Memory B cell (primary cell): ENCODE measurements at regions not wholly inside any gene's neighbourhood (a gene's known extent, or its start where the extent isn't known, plus 50 kb on each side); places are given as distances from the start of the nearest gene placed in this dataset.
A peak's percentile ranks its signal among the peaks of the same experiment; 100 is the strongest.

Experiments
- ATAC-seq: fragments of 150-1000 bp; cut with Tn5 transposase; 2 replicates; pipeline ENCODE4 v1.10.0; 2021; ENCODE audit warnings: low read depth, mild to moderate bottlenecking, moderate library complexity
- DNase-seq, 2 donors: peaks; one replicate each; pipeline ENCODE4 v3.0.0; 2022; ENCODE audit warnings: low spot score in 2 of 2
- H3K27ac Mint-ChIP-seq: one replicate; pipeline ENCODE4 v1.8.0; 2022; ENCODE audit warnings: mild to moderate bottlenecking, moderate library complexity, mixed read lengths
- H3K27me3 Mint-ChIP-seq: one replicate; pipeline ENCODE4 v1.8.0; 2022; ENCODE audit warnings: mixed read lengths
- H3K36me3 Mint-ChIP-seq: one replicate; pipeline ENCODE4 v1.8.0; 2022; ENCODE audit warnings: mild to moderate bottlenecking, mixed read lengths
- H3K4me1 Mint-ChIP-seq: one replicate; pipeline ENCODE4 v1.8.0; 2022; ENCODE audit warnings: mixed read lengths
- H3K4me3 Mint-ChIP-seq: one replicate; pipeline ENCODE4 v1.8.0; 2022; ENCODE audit warnings: mild to moderate bottlenecking, moderate library complexity, mixed read lengths
- H3K9me3 Mint-ChIP-seq: one replicate; pipeline ENCODE4 v1.8.0; 2022; ENCODE audit warnings: mixed read lengths

DNA sequence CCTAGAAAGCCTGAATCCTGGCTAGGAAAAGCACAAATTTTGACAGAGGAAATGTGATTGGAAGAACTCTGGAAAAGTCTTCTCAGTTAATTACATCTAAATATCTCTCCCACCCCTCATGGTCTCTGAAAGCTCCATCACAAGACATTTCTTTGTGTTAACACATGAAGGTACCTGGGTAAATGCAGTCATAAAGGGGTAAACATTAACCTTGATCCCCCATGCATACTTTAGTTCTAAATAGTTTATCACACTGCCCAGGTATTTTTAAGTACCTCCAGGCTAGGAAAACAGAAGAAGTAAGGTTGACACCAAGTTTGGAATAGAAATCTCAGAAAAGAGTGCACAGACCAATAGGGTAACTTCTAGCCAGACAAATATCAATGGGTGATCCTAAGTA, 334.5 kb downstream of the PIK3R1 start:
- H3K27ac Mint-ChIP-seq = no peak overlapping the region
- no peak for DNase-seq
- no peak for ATAC-seq
- H3K4me3 Mint-ChIP-seq = no peak overlapping the region
- H3K4me1 Mint-ChIP-seq = no peaks in the 10 kb centered on the region
- H3K27me3 Mint-ChIP-seq = no peaks in the 10 kb centered on the region
- no peaks in the 10 kb centered on the region for H3K36me3 Mint-ChIP-seq
- H3K9me3 Mint-ChIP-seq = no peaks in the 10 kb centered on the region

- Mint-ChIP-seq H3K27me3 (no peaks in the 10 kb centered on the region), H3K9me3 (no peaks in the 10 kb centered on the region), H3K27ac (no peak overlapping the region), H3K4me1 (peaks cover 2% of the 10 kb centered on the region), H3K4me3 (no peak overlapping the region), H3K36me3 (no peaks in the 10 kb centered on the region)
- ATAC-seq = no peak
- no peak for DNase-seq
Observed at GRCh38 chr5:68551436-68551835, 335.9 kb downstream of the PIK3R1 start.

DNA sequence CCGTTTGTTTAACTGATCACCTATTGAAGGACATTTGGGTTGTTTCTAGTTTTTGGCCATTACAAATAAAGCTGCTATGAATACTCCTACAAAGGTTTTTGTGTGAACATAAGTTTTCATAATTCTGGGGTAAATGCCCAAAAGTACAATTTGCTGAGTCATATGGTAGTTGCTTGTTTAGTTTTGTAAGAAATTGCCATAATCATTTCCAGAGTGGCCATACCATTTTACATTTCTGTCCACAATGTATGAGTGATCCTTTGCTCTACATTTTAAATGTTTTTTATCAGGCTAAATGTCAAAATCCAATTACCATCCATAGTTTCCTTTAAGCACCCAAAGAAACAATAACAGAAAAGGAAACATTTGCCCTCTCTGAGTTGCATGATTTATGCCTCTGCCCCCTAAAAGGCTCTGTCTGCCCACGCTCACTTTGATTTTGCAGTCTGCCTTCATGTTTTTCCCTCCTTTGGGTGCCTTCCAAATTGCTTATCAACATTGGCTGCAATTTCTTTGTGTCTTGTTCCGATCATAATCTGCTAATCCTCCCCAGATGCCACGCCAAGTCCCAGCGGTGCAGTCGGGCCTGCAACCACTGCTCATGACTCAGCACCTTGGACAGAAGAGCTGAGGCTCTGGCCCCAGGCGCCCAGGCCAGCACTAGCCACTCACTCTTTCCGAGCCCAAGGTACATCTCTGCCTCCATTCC, 339.2 kb downstream of the PIK3R1 start:
- no peak overlapping the region for H3K4me3 Mint-ChIP-seq
- no peaks in the 10 kb centered on the region for H3K27me3 Mint-ChIP-seq
- no peak for DNase-seq
- H3K4me1 Mint-ChIP-seq = peaks cover 2% of the 10 kb centered on the region
- H3K9me3 Mint-ChIP-seq = no peaks in the 10 kb centered on the region
- no peak overlapping the region for H3K27ac Mint-ChIP-seq
- no peaks in the 10 kb centered on the region for H3K36me3 Mint-ChIP-seq
- ATAC-seq = no peak

GRCh38 chr5:68555907-68556681, 340.5 kb downstream of the PIK3R1 start:
- no peak overlapping the region for H3K4me3 Mint-ChIP-seq
- H3K4me1 Mint-ChIP-seq = peaks cover 2% of the 10 kb centered on the region
- DNase-seq = no peak
- no peaks in the 10 kb centered on the region for H3K27me3 Mint-ChIP-seq
- no peaks in the 10 kb centered on the region for H3K9me3 Mint-ChIP-seq
- no peak for ATAC-seq
- no peak overlapping the region for H3K27ac Mint-ChIP-seq
- no peaks in the 10 kb centered on the region for H3K36me3 Mint-ChIP-seq

DNA sequence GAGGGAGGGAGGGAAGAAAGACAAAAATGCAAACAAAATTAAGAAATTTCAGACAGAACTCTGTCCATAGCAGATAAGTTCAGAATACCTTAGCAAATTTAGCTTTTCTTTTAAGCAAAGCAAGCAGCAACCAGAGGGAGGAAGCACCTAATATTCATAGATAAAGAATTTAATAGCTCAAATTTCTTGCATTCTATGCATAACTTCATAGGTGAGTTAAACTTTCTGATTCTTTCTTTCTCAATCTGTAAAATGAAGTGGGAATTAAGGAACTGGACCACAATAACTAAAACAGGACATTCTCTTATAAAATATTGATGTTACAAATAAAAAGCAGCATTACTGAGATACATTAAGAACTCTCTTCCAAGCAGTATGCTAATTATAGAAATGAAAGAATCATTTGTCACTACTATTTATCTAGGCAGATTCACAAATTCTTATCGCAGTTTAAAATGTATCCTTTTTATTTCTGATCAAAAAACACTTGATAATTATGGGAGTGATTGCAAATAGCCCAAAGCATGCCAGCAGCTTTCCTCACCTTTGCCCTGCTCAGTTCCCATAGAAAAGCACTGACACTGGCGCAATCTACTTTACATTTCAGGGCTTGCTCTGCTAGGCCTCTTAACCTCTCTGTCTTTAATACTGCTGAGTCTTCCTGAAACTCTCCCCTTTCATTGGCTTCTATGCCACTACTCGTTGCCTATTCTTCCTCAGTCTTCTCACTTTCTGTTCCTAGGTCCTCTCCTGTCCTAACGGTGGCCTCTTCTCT, 341.8 kb downstream of the PIK3R1 start:
- Mint-ChIP-seq H3K4me1 (peaks cover 2% of the 10 kb centered on the region), H3K27ac (no peak overlapping the region), H3K36me3 (no peaks in the 10 kb centered on the region), H3K27me3 (no peaks in the 10 kb centered on the region), H3K4me3 (no peak overlapping the region), H3K9me3 (no peaks in the 10 kb centered on the region)
- DNase-seq (no peak), ATAC-seq (no peak)

DNA sequence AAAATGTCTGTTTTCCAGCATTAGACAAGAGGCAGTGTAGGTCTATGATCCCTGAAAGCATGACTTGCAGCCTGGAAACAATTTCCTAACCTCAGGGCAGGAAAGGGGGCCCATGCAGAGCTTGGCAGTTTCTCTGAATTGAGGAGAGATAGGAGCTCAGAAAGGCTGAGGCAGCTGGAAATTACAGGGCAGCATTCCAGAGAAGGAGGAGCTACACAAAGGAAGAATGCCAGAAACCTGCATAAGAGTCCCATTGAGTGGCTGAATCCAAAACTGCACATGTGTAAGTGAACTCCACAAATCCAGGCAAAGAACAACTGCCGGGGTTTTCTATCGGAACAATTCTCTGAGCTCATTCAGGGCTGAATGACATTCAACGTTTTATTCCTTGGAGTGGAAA, 346.8 kb downstream of the PIK3R1 start:
- Mint-ChIP-seq H3K27me3 (no peaks in the 10 kb centered on the region), H3K4me3 (no peak overlapping the region), H3K9me3 (peaks cover 3% of the 10 kb centered on the region), H3K4me1 (peaks cover 15% of the 10 kb centered on the region), H3K27ac (no peak overlapping the region), H3K36me3 (no peaks in the 10 kb centered on the region)
- ATAC-seq (no peak), DNase-seq (no peak)

- peak overlapping the region; percentile 38 for H3K27ac Mint-ChIP-seq
- H3K4me3 Mint-ChIP-seq = peak overlapping the region; percentile 18
- H3K9me3 Mint-ChIP-seq = peaks cover 4% of the 10 kb centered on the region
- H3K27me3 Mint-ChIP-seq = no peaks in the 10 kb centered on the region
- peak; percentile 92 for ATAC-seq
- no peaks in the 10 kb centered on the region for H3K36me3 Mint-ChIP-seq
- H3K4me1 Mint-ChIP-seq = peaks cover 15% of the 10 kb centered on the region
- peak; percentile 19 to 22 for DNase-seq
Observed at GRCh38 chr5:68565427-68565826, 349.9 kb downstream of the PIK3R1 start.

- no peak overlapping the region for H3K4me3 Mint-ChIP-seq
- H3K27ac Mint-ChIP-seq = no peak overlapping the region
- H3K36me3 Mint-ChIP-seq = peaks cover 2% of the 10 kb centered on the region
- DNase-seq (no peak), ATAC-seq (no peak)
- H3K27me3 Mint-ChIP-seq = peaks cover 2% of the 10 kb centered on the region
- H3K9me3 Mint-ChIP-seq = peaks cover 11% of the 10 kb centered on the region
- no peaks in the 10 kb centered on the region for H3K4me1 Mint-ChIP-seq
Observed at GRCh38 chr5:68576805-68577204, 361.2 kb downstream of the PIK3R1 start.

DNA sequence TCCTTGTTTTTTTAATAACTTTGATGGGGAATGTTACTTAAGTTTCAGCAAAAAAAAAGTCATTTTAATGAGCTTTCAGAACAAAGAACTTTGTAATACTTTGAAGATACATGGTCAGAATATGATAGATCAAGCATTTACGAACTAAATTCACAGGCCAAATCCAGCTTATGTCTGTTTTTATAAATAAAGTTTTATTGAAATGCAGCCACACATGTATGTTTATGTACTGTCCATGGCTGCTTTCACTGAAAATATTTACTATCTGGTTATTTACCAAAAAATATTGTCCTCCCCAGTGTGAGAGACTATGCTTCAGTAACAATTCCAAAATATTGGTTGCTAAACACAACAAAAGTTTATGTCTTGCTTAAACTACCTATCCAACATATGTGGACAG, 366.7 kb downstream of the PIK3R1 start:
- no peak for ATAC-seq
- no peak overlapping the region for H3K27ac Mint-ChIP-seq

GRCh38 chr5:68587171-68587570, 371.6 kb downstream of the PIK3R1 start:
- ATAC-seq (no peak), DNase-seq (no peak)
- no peak overlapping the region for H3K27ac Mint-ChIP-seq
- H3K36me3 Mint-ChIP-seq = no peaks in the 10 kb centered on the region
- no peaks in the 10 kb centered on the region for H3K4me1 Mint-ChIP-seq
- H3K9me3 Mint-ChIP-seq = no peaks in the 10 kb centered on the region
- H3K27me3 Mint-ChIP-seq = peaks cover 1% of the 10 kb centered on the region
- H3K4me3 Mint-ChIP-seq = no peak overlapping the region

More for the DNA sequence above, 366.7 kb downstream of the PIK3R1 start:
- H3K9me3 Mint-ChIP-seq = peaks cover 2% of the 10 kb centered on the region
- peaks cover 2% of the 10 kb centered on the region for H3K36me3 Mint-ChIP-seq
- no peak overlapping the region for H3K4me3 Mint-ChIP-seq
- H3K27me3 Mint-ChIP-seq = peaks cover 2% of the 10 kb centered on the region
- no peak for DNase-seq
- H3K4me1 Mint-ChIP-seq = no peaks in the 10 kb centered on the region

DNA sequence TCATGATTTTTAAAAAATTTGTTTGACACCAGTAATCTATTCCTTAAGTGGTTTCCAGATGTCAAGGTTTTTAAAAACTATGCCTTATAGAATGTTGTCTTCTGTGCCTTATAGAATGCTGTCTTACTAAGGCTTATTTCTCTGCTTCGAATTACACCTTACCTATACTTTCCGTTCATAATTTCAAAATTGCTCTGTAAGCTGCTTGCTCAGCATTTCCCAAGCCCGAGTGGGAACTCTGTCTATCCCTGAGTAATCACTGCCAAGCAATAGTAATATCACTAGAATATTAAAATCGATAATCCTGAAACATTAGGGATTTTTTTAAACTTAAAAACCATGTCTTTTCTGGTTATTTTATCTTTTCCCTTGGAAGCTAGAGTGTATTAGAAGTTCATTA, 376.3 kb downstream of the PIK3R1 start:
- ATAC-seq = no peak

GRCh38 chr5:68592351-68592750, 376.8 kb downstream of the PIK3R1 start:
- no peaks in the 10 kb centered on the region for H3K36me3 Mint-ChIP-seq
- H3K4me3 Mint-ChIP-seq = no peak overlapping the region
- no peaks in the 10 kb centered on the region for H3K4me1 Mint-ChIP-seq
- no peak overlapping the region for H3K27ac Mint-ChIP-seq
- H3K27me3 Mint-ChIP-seq = peaks cover 1% of the 10 kb centered on the region
- DNase-seq = no peak
- no peak for ATAC-seq
- H3K9me3 Mint-ChIP-seq = no peaks in the 10 kb centered on the region

More for the DNA sequence above, 376.3 kb downstream of the PIK3R1 start:
- Mint-ChIP-seq H3K36me3 (no peaks in the 10 kb centered on the region), H3K27me3 (peaks cover 1% of the 10 kb centered on the region), H3K27ac (no peak overlapping the region), H3K9me3 (no peaks in the 10 kb centered on the region), H3K4me3 (no peak overlapping the region), H3K4me1 (no peaks in the 10 kb centered on the region)
- DNase-seq = no peak

DNA sequence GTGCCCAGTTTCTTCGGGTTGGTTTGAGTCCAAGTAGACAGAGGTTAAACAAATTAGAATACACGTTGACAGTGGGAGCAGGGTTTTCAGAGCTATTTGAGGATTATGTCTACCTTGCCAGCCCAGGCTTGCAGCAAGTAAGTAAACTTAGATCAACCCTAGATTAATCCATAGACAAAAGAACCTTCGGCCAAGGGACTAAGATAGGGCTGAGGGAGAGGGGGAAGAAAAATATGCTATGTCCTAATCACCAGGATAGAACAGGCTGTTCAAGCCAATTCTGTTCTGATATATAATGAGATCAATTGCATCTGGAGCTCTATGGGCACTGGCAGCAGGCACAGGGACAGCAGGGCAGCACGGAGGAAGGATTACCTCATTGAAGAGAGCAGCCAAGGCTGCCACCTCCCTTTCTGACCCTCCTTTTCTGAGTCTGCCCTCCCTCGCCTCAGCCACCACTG, 377.7 kb downstream of the PIK3R1 start:
- Mint-ChIP-seq H3K9me3 (no peaks in the 10 kb centered on the region), H3K36me3 (no peaks in the 10 kb centered on the region), H3K4me3 (no peak overlapping the region), H3K4me1 (no peaks in the 10 kb centered on the region), H3K27me3 (peaks cover 1% of the 10 kb centered on the region), H3K27ac (no peak overlapping the region)
- DNase-seq (no peak), ATAC-seq (no peak)

GRCh38 chr5:68612972-68613371, 397.4 kb downstream of the PIK3R1 start:
- DNase-seq = no peak

More at GRCh38 chr5:68612972-68613371, 397.4 kb downstream of the PIK3R1 start:
- no peak for ATAC-seq
- Mint-ChIP-seq H3K36me3 (peaks cover 3% of the 10 kb centered on the region), H3K27me3 (peaks cover 5% of the 10 kb centered on the region), H3K9me3 (peaks cover 26% of the 10 kb centered on the region), H3K27ac (no peak overlapping the region), H3K4me1 (peaks cover 1% of the 10 kb centered on the region), H3K4me3 (no peak overlapping the region)
